ENCODE measurements at regions not wholly inside any gene's neighbourhood (a gene's known extent, or its start where the extent isn't known, plus 50 kb on each side); places are given as distances from the start of the nearest gene placed in this dataset.

DNA sequence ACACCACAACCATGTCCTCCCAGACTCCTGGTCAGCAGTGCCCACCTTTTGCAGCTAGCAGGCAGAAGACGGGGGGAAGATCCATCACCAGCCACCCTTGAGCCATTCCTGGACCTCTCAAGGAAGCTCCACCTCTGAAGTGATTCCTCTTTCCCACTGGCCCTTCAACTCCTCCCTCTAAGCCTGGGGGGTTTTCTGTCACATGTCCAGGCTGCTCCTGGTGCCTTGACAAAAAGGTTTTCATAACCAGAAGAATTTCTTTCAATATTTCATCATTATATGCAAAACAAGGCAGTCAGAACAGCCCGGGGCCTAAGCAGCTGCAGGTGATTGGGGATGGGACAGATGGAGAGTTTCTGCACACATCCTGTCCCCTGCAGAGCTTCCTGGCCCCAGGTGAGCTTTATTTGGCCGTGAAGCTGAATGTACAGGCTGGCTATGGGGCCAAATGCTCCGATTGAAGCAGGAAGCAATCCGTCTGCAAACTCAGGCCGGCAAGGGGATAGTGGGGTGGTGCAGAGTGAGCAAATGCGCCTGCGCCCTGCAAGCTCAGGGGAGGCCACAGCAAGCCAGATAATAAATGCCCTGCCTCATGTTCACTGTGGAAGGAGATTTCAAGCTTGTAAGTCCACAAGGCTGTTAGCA lies 173.5 kb downstream of the C5orf15 start:
- Histone ChIP-seq H3K9me3 (ENCODE audit: control insufficient read depth, low read length) (no peaks in the 10 kb centered on the region), H3K4me1 (ENCODE audit: control insufficient read depth, insufficient read depth, low read length) (no peaks in the 10 kb centered on the region), H3K4me3 (ENCODE audit: low read length) (no peak overlapping the region), H3K9ac (ENCODE audit: low read length) (no peak overlapping the region), H3K36me3 (ENCODE audit: control insufficient read depth, insufficient read depth, low read length, severe bottlenecking) (no peaks in the 10 kb centered on the region), H3K27me3 (replicated peaks; ENCODE audit: control insufficient read depth, insufficient read depth, low read length) (peaks cover 49% of the 10 kb centered on the region)
- no peak for DNase-seq (ENCODE audit: low read depth)

DNA sequence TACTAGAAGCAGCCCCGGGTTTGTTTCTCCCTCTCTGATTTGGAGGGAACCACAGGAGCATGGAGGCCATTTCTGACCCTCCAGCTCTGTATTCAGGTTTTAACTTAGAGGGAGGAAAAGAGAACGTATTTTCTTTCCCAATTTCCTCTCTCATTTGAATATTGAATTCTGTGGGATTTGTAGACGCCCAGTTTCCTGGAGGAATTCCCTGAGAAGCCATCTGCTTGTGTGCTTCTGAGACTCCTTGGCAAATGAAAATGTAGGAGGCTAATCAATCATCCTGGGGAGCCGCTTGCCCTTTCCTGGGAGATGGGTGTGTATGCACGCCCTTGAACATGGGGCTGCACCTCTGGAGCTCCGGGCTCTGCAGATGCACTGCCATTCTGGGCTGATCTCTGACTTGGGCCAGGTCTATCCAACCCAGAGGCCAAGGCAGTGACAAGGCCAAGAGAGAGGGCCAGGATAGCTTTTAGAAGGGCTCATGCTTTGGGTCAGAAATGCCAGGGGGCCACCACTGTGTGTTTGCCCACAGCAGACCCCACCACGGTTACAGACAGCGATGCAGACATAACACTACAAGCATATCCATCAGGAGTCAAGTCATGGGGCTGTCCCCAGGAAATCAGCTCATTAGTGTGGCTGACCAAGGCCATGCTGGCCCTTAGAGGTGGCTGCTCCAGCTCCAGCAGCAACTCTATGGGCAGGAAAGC lies 174.5 kb downstream of the C5orf15 start:
- Histone ChIP-seq H3K27me3 (replicated peaks; ENCODE audit: control insufficient read depth, insufficient read depth, low read length) (peaks cover 46% of the 10 kb centered on the region), H3K4me1 (ENCODE audit: control insufficient read depth, insufficient read depth, low read length) (no peaks in the 10 kb centered on the region), H3K9ac (ENCODE audit: low read length) (no peak overlapping the region), H3K4me3 (ENCODE audit: low read length) (no peak overlapping the region), H3K36me3 (ENCODE audit: control insufficient read depth, insufficient read depth, low read length, severe bottlenecking) (no peaks in the 10 kb centered on the region), H3K9me3 (ENCODE audit: control insufficient read depth, low read length) (no peaks in the 10 kb centered on the region)
- no peak for DNase-seq (ENCODE audit: low read depth)

DNA sequence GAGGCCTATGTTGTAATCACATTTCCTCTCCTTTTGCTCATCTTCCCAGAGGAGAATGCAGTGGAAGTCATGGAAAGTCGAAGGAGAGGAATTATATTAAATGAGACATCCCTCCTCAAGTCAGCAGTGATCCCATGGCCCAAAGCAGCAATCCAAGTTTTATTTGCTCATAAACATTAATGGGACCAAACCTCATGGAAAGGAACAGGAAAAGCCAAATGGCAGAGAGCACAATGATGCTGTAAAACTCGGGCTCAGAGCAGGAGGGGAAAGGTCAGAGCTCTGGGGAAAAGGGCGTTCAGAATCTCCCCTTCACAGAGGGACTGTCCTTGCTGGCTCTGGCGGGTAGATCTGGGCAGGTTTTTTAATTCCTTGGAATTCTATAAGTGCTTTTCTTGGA lies 175.8 kb downstream of the C5orf15 start:
- Histone ChIP-seq H3K4me3 (ENCODE audit: low read length) (no peak overlapping the region), H3K9ac (ENCODE audit: low read length) (no peak overlapping the region), H3K27me3 (replicated peaks; ENCODE audit: control insufficient read depth, insufficient read depth, low read length) (peaks cover 46% of the 10 kb centered on the region), H3K36me3 (ENCODE audit: control insufficient read depth, insufficient read depth, low read length, severe bottlenecking) (no peaks in the 10 kb centered on the region), H3K4me1 (ENCODE audit: control insufficient read depth, insufficient read depth, low read length) (no peaks in the 10 kb centered on the region), H3K9me3 (ENCODE audit: control insufficient read depth, low read length) (no peaks in the 10 kb centered on the region)
- no peak for DNase-seq (ENCODE audit: low read depth)

DNA sequence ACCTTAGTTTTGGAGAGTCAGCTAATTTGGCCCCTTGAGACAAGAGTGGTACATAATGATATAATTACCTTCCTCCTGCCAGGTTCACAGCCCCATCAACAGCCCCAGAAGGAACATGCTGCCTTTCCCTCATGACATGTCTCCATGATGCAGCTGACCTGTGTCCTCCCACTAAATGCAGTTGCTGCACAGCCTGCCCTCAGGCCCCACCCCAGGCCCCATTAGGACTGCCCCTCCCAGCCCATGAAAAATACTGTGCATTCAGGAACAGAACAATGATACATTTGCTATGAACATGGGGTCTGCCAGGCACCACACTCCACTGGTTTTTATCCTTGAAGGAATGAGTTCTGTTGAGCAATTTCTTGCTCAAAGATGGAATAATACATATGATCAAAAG lies 176.4 kb downstream of the C5orf15 start:
- Histone ChIP-seq H3K4me3 (ENCODE audit: low read length) (no peak overlapping the region), H3K27me3 (replicated peaks; ENCODE audit: control insufficient read depth, insufficient read depth, low read length) (peaks cover 46% of the 10 kb centered on the region), H3K9ac (ENCODE audit: low read length) (no peak overlapping the region), H3K4me1 (ENCODE audit: control insufficient read depth, insufficient read depth, low read length) (no peaks in the 10 kb centered on the region), H3K36me3 (ENCODE audit: control insufficient read depth, insufficient read depth, low read length, severe bottlenecking) (no peaks in the 10 kb centered on the region), H3K9me3 (ENCODE audit: control insufficient read depth, low read length) (no peaks in the 10 kb centered on the region)
- DNase-seq (ENCODE audit: low read depth), result no peak

DNA sequence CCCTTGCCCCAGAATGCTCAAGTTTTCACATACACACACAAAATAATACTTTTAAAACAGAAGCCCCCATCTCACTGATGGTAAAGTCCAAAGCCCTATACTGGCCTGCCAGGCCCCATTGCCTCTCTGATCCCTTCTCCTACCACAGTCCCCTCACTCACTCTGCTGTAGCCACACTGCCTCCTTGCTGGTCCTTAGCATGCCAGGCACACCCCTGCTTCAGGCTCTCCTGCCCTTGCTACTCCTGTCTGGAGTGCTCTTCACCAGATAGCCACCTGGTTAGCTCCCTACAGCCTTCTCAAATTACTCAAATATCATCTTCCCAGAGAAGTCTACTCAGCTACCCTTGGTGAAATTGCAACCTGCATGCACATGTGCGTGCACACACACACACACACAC lies 177.5 kb downstream of the C5orf15 start:
- DNase-seq (ENCODE audit: low read depth), result no peak
- no peaks in the 10 kb centered on the region for H3K9me3 ChIP-seq (ENCODE audit: control insufficient read depth, low read length)
- no peak overlapping the region for H3K9ac ChIP-seq (ENCODE audit: low read length)
- H3K4me1 ChIP-seq (ENCODE audit: control insufficient read depth, insufficient read depth, low read length), result no peaks in the 10 kb centered on the region
- H3K36me3 ChIP-seq (ENCODE audit: control insufficient read depth, insufficient read depth, low read length, severe bottlenecking), result no peaks in the 10 kb centered on the region
- H3K27me3 ChIP-seq (replicated peaks; ENCODE audit: control insufficient read depth, insufficient read depth, low read length), result peaks cover 43% of the 10 kb centered on the region
- H3K4me3 ChIP-seq (ENCODE audit: low read length), result no peak overlapping the region

DNA sequence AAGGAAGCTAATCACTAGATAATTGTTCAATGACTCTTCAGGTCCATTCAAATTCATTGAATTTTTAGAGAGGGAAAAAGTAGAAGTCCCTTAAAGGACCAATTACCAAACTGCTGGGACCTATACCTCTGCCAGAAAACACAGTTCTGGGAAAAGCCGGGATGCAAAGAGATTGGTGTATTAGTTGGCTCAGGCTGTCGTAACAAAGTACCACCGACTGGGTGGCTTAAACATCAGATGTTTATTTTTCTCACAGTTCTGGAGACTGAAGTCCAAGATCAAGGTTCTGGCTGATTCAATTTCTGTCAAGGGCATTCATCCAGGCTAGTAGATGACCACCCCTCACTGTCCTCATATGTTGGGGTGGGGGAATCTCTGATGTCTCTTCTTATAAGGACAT lies 177.1 kb upstream of the FSTL4 start:
- H3K9me3 ChIP-seq (ENCODE audit: control insufficient read depth, low read length), result no peaks in the 10 kb centered on the region
- H3K4me3 ChIP-seq (ENCODE audit: low read length), result no peak overlapping the region
- H3K4me1 ChIP-seq (ENCODE audit: control insufficient read depth, insufficient read depth, low read length), result no peaks in the 10 kb centered on the region
- H3K36me3 ChIP-seq (ENCODE audit: control insufficient read depth, insufficient read depth, low read length, severe bottlenecking), result no peaks in the 10 kb centered on the region
- H3K9ac ChIP-seq (ENCODE audit: low read length), result no peak overlapping the region
- peaks cover 33% of the 10 kb centered on the region for H3K27me3 ChIP-seq (replicated peaks; ENCODE audit: control insufficient read depth, insufficient read depth, low read length)
- no peak for DNase-seq (ENCODE audit: low read depth)

DNA sequence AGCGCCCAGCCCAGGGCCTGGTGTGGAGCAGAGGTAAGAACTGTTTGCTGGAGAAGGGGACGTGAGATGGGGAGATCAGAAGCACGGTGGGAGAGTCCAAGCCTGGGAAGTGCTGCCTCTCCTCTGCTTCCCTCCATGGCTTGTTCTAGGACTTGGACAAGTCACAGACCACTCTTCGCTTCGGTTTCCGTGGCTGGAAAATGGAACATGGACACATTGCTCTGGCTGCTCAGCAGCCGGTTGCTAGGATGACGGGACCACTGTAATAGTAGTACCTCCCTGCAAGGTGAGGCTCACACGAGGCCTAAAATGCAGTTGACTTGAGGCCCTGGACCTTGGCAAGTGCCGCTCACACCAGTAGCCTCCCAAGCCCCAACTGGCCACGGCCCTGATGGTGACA lies 175.8 kb upstream of the FSTL4 start:
- no peak for DNase-seq (ENCODE audit: low read depth)
- Histone ChIP-seq H3K4me3 (ENCODE audit: low read length) (no peak overlapping the region), H3K9ac (ENCODE audit: low read length) (no peak overlapping the region)

DNA sequence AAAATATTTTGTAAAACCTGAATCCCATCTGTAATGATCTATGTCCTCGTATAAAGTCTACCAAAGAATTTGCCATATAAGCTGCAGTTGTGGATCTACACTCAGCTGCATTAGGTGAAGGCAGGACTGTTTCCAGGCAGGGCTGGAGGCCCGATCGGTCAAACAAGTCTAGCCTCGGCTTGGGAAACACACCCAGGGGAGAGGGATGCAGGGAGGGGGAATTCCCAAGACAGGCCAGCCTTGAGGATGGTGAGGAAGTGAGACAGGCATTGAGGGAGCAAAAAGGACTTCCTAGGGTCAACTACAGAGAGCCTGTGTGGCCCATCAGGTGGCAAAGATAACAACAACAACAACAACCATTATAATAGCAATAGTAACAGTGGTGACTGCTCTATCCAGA lies 174.1 kb upstream of the FSTL4 start:
- H3K27me3 ChIP-seq (replicated peaks; ENCODE audit: control insufficient read depth, insufficient read depth, low read length), result peaks cover 14% of the 10 kb centered on the region
- H3K36me3 ChIP-seq (ENCODE audit: control insufficient read depth, insufficient read depth, low read length, severe bottlenecking), result no peaks in the 10 kb centered on the region
- no peak overlapping the region for H3K9ac ChIP-seq (ENCODE audit: low read length)
- no peaks in the 10 kb centered on the region for H3K9me3 ChIP-seq (ENCODE audit: control insufficient read depth, low read length)
- DNase-seq (ENCODE audit: low read depth), result no peak
- H3K4me1 ChIP-seq (ENCODE audit: control insufficient read depth, insufficient read depth, low read length), result no peaks in the 10 kb centered on the region
- H3K4me3 ChIP-seq (ENCODE audit: low read length), result no peak overlapping the region

More for the DNA sequence above, 175.8 kb upstream of the FSTL4 start:
- Histone ChIP-seq H3K4me1 (ENCODE audit: control insufficient read depth, insufficient read depth, low read length) (no peaks in the 10 kb centered on the region), H3K27me3 (replicated peaks; ENCODE audit: control insufficient read depth, insufficient read depth, low read length) (peaks cover 20% of the 10 kb centered on the region), H3K9me3 (ENCODE audit: control insufficient read depth, low read length) (no peaks in the 10 kb centered on the region), H3K36me3 (ENCODE audit: control insufficient read depth, insufficient read depth, low read length, severe bottlenecking) (no peaks in the 10 kb centered on the region)

DNA sequence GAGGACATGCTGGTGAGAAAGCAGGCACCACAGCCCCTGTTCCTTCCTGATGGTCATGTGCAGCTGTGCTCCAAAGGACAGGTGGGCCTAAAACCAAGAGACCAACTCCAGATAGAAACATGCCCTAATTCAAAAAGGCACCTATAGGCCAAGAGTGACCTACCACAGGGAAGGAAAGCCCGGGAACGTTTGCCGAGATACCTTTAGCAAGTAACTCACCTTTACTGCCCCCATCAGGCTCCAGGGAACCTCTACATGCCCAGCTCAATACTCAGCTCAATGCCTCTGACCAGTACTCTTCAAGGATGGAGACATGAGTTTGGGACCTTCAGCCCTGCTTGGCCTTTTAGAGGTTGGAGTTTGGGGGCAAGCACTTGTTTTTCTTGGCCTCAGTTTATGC lies 172.8 kb upstream of the FSTL4 start:
- DNase-seq (ENCODE audit: low read depth), result no peak
- H3K9me3 ChIP-seq (ENCODE audit: control insufficient read depth, low read length), result no peaks in the 10 kb centered on the region
- H3K4me1 ChIP-seq (ENCODE audit: control insufficient read depth, insufficient read depth, low read length), result no peaks in the 10 kb centered on the region
- no peaks in the 10 kb centered on the region for H3K36me3 ChIP-seq (ENCODE audit: control insufficient read depth, insufficient read depth, low read length, severe bottlenecking)
- peaks cover 9% of the 10 kb centered on the region for H3K27me3 ChIP-seq (replicated peaks; ENCODE audit: control insufficient read depth, insufficient read depth, low read length)
- no peak overlapping the region for H3K9ac ChIP-seq (ENCODE audit: low read length)
- no peak overlapping the region for H3K4me3 ChIP-seq (ENCODE audit: low read length)

DNA sequence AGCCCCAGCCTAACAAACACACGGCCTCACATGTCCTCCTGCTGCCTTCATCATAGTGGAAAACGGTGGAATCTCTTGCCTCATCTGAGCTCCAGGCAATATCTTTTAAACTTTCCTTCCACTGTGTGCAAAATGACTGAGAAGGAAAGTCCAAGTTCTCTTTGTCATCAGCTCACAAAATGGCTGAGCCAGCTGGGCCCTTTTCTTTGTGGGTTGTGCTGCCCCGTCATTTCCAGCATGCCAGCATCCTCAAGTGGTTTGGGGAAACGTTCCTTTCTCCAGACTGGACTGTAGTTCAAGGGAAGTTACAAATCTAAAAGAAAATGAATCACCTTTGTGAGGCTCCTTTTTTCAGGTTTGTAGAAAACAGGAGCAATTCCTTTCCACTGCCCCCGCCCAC lies 171.1 kb upstream of the FSTL4 start:
- peaks cover 9% of the 10 kb centered on the region for H3K27me3 ChIP-seq (replicated peaks; ENCODE audit: control insufficient read depth, insufficient read depth, low read length)
- H3K4me1 ChIP-seq (ENCODE audit: control insufficient read depth, insufficient read depth, low read length), result no peaks in the 10 kb centered on the region
- H3K9me3 ChIP-seq (ENCODE audit: control insufficient read depth, low read length), result no peaks in the 10 kb centered on the region
- no peak for DNase-seq (ENCODE audit: low read depth)
- H3K36me3 ChIP-seq (ENCODE audit: control insufficient read depth, insufficient read depth, low read length, severe bottlenecking), result no peaks in the 10 kb centered on the region
- H3K4me3 ChIP-seq (ENCODE audit: low read length), result no peak overlapping the region
- no peak overlapping the region for H3K9ac ChIP-seq (ENCODE audit: low read length)

DNA sequence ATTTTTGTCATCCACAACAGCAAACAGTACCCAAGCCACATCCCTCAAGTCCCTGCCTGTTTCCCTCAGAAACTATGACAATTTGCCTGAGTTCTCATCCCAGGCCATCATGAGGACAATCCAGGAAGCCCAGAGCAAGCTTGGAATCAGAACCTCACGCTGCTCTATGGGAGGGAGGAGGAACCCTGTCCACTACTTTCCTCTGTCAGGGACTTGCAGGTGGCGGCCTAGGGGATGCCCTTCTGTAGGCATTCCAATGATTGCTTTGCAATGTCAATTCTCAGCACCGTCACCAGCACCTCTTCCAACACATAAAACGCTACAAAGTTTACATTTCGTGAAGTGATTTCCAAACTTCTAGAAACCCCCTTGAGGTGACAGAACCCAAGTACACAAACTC lies 170.4 kb upstream of the FSTL4 start:
- no peak for DNase-seq (ENCODE audit: low read depth)
- no peaks in the 10 kb centered on the region for H3K36me3 ChIP-seq (ENCODE audit: control insufficient read depth, insufficient read depth, low read length, severe bottlenecking)
- H3K4me1 ChIP-seq (ENCODE audit: control insufficient read depth, insufficient read depth, low read length), result no peaks in the 10 kb centered on the region
- no peak overlapping the region for H3K4me3 ChIP-seq (ENCODE audit: low read length)
- H3K9me3 ChIP-seq (ENCODE audit: control insufficient read depth, low read length), result no peaks in the 10 kb centered on the region
- no peak overlapping the region for H3K9ac ChIP-seq (ENCODE audit: low read length)
- H3K27me3 ChIP-seq (replicated peaks; ENCODE audit: control insufficient read depth, insufficient read depth, low read length), result peaks cover 9% of the 10 kb centered on the region

All from adipocyte (in vitro differentiated cells).